ENCODE measurements at regions not wholly inside any gene's neighbourhood (a gene's known extent, or its start where the extent isn't known, plus 50 kb on each side); places are given as distances from the start of the nearest gene placed in this dataset.

- DNase-seq (no peak), ATAC-seq (no peak)
- intact Hi-C loops (cut with micrococcal nuclease): no loop called here
These were observed 728.3 kb downstream of the TMTC2 start for GRCh38 chr12:83414981-83415380.

- DNase-seq (no peak), ATAC-seq (no peak)
- intact Hi-C loops (cut with micrococcal nuclease): no loop called here
These were observed 722.1 kb downstream of the TMTC2 start for GRCh38 chr12:83408851-83409250.

- intact Hi-C loops (cut with micrococcal nuclease): no loop called here
- DNase-seq: no peak
- ATAC-seq: no peak
These were observed 721.4 kb downstream of the TMTC2 start for GRCh38 chr12:83408146-83408545.

- ATAC-seq (no peak), DNase-seq (no peak)
- intact Hi-C loops (cut with micrococcal nuclease): no loop called here
These were observed 717.8 kb downstream of the TMTC2 start for GRCh38 chr12:83404521-83404920.

GRCh38 chr12:83390186-83390585, 703.5 kb downstream of the TMTC2 start:
- DNase-seq (no peak), ATAC-seq (no peak)
- intact Hi-C loops (cut with micrococcal nuclease): no loop called here

- intact Hi-C loops (cut with micrococcal nuclease): no loop called here
- DNase-seq (no peak), ATAC-seq (no peak)
These were observed 702.7 kb downstream of the TMTC2 start for GRCh38 chr12:83389237-83389996.

- DNase-seq (no peak), ATAC-seq (no peak)
- intact Hi-C loops (cut with micrococcal nuclease): no loop called here
These were observed 701.8 kb downstream of the TMTC2 start for GRCh38 chr12:83388551-83388950.

- intact Hi-C loops (cut with micrococcal nuclease): no loop called here
- ATAC-seq: no peak
These were observed 700.0 kb downstream of the TMTC2 start for GRCh38 chr12:83386527-83387264.

GRCh38 chr12:83378186-83378727, 691.6 kb downstream of the TMTC2 start:
- DNase-seq (no peak), ATAC-seq (no peak)
- intact Hi-C loops (cut with micrococcal nuclease): no loop called here

More at GRCh38 chr12:83386527-83387264, 700.0 kb downstream of the TMTC2 start:
- no peak for DNase-seq

- intact Hi-C loops (cut with micrococcal nuclease): no loop called here
- ATAC-seq: no peak
- no peak for DNase-seq
These were observed 678.6 kb downstream of the TMTC2 start for GRCh38 chr12:83365317-83365716.

GRCh38 chr12:83361475-83361874, 674.8 kb downstream of the TMTC2 start:
- ATAC-seq (no peak), DNase-seq (no peak)
- intact Hi-C loops (cut with micrococcal nuclease): no loop called here

- ATAC-seq: no peak
- intact Hi-C loops (cut with micrococcal nuclease): no loop called here
- no peak for DNase-seq
These were observed 674.4 kb downstream of the TMTC2 start for GRCh38 chr12:83361071-83361470.

GRCh38 chr12:83349907-83350611, 663.4 kb downstream of the TMTC2 start:
- ATAC-seq (no peak), DNase-seq (no peak)
- intact Hi-C loops (cut with micrococcal nuclease): no loop called here

GRCh38 chr12:83346333-83346732, 659.6 kb downstream of the TMTC2 start:
- DNase-seq (no peak), ATAC-seq (no peak)
- intact Hi-C loops (cut with micrococcal nuclease): no loop called here

- no peak for DNase-seq
- no peak for ATAC-seq
- intact Hi-C loops (cut with micrococcal nuclease): no loop called here
These were observed 657.1 kb downstream of the TMTC2 start for GRCh38 chr12:83343767-83344166.

- intact Hi-C loops (cut with micrococcal nuclease): no loop called here
- DNase-seq: no peak
- ATAC-seq: no peak
These were observed 649.0 kb downstream of the TMTC2 start for GRCh38 chr12:83335748-83336147.

GRCh38 chr12:83326666-83327065, 640.0 kb downstream of the TMTC2 start:
- DNase-seq (no peak), ATAC-seq (no peak)
- intact Hi-C loops (cut with micrococcal nuclease): no loop called here

- intact Hi-C loops (cut with micrococcal nuclease): no loop called here
- ATAC-seq (no peak), DNase-seq (no peak)
These were observed 637.2 kb downstream of the TMTC2 start for GRCh38 chr12:83323866-83324265.

- intact Hi-C loops (cut with micrococcal nuclease): no loop called here
- ATAC-seq: no peak
- DNase-seq: no peak
These were observed 636.1 kb downstream of the TMTC2 start for GRCh38 chr12:83322809-83323208.

- DNase-seq (no peak), ATAC-seq (no peak)
- intact Hi-C loops (cut with micrococcal nuclease): no loop called here
These were observed 635.3 kb downstream of the TMTC2 start for GRCh38 chr12:83321971-83322370.

All from left ventricle myocardium superior (tissue), 1 donor.